DOHH2 (cell line): ENCODE measurements at regions not wholly inside any gene's neighbourhood (a gene's known extent, or its start where the extent isn't known, plus 50 kb on each side); places are given as distances from the start of the nearest gene placed in this dataset.

Source experiments
- H3F3A ChIP-seq: fragments of 200-600 bp; sonication (generic), shearing (Covaris generic); 2 replicates; pipeline ENCODE4 v1.6.0; 2016; ENCODE audit warnings: antibody characterized with exemption, mild to moderate bottlenecking; ENCODE audit not compliant: control insufficient read depth, insufficient read depth
- H3K27ac ChIP-seq: fragments of 200-600 bp; sonication (generic); 2 replicates; pipeline ENCODE4 v1.5.1; 2014; ENCODE audit warnings: low read depth, mild to moderate bottlenecking, low read length, moderate library complexity
- H3K27me3 ChIP-seq: fragments of 200-600 bp; sonication (generic); 2 replicates; pipeline ENCODE4 v1.6.1; 2014; ENCODE audit warnings: mild to moderate bottlenecking, low read length, mixed read lengths; ENCODE audit not compliant: control insufficient read depth
- H3K36me3 ChIP-seq: fragments of 200-600 bp; sonication (generic); 2 replicates; pipeline ENCODE4 v1.6.1; 2014; ENCODE audit warnings: mild to moderate bottlenecking, low read length, moderate library complexity, mixed read lengths; ENCODE audit not compliant: control insufficient read depth
- H3K4me1 ChIP-seq: fragments of 200-600 bp; sonication (generic); 2 replicates; pipeline ENCODE4 v1.6.1; 2014; ENCODE audit warnings: mild to moderate bottlenecking, low read length, mixed read lengths; ENCODE audit not compliant: control insufficient read depth
- H3K4me2 ChIP-seq: fragments of 200-600 bp; sonication (generic); 2 replicates; pipeline ENCODE4 v1.6.0; 2014; ENCODE audit warnings: mild to moderate bottlenecking, low read length, moderate library complexity
- H3K4me3 ChIP-seq: fragments of 200-600 bp; sonication (generic); 2 replicates; pipeline ENCODE4 v1.5.1; 2014; ENCODE audit warnings: mild to moderate bottlenecking, low read length, mixed read lengths
- H3K79me2 ChIP-seq: fragments of 200-600 bp; sonication (generic); 2 replicates; pipeline ENCODE4 v1.6.1; 2014; ENCODE audit warnings: mild to moderate bottlenecking, low read length, mixed read lengths; ENCODE audit not compliant: control insufficient read depth
- H3K9me2 ChIP-seq: fragments of 200-600 bp; sonication (generic); replicated peaks from 2 replicates; pipeline ENCODE4 v1.6.1; 2014; ENCODE audit warnings: mild to moderate bottlenecking, low read length, mixed read lengths; ENCODE audit not compliant: control insufficient read depth
- H3K9me3 ChIP-seq: fragments of 200-600 bp; sonication (generic); 2 replicates; pipeline ENCODE4 v1.6.1; 2014; ENCODE audit warnings: antibody characterized with exemption, low read length, mixed read lengths; ENCODE audit not compliant: control insufficient read depth, insufficient read depth
- H4K20me1 ChIP-seq: fragments of 200-600 bp; sonication (generic); 2 replicates; pipeline ENCODE4 v1.6.0; 2014; ENCODE audit warnings: low read depth, mild to moderate bottlenecking, antibody characterized with exemption, low read length, moderate library complexity; ENCODE audit not compliant: control insufficient read depth, insufficient read depth
- CTCF ChIP-seq: fragments of 200-600 bp; sonication (generic); IDR thresholded peaks from one replicate; pipeline ENCODE4 v1.5.1; 2014; ENCODE audit warnings: antibody characterized with exemption, mild to moderate bottlenecking, low read depth, low read length; ENCODE audit not compliant: poor library complexity, severe bottlenecking
- EZH2phosphoT487 ChIP-seq: fragments of 200-600 bp; sonication (generic); IDR thresholded peaks from 2 replicates; pipeline ENCODE4 v1.6.1; 2017; ENCODE audit warnings: borderline replicate concordance, mild to moderate bottlenecking, antibody characterized with exemption, low read length, moderate library complexity, mixed read lengths

DNA sequence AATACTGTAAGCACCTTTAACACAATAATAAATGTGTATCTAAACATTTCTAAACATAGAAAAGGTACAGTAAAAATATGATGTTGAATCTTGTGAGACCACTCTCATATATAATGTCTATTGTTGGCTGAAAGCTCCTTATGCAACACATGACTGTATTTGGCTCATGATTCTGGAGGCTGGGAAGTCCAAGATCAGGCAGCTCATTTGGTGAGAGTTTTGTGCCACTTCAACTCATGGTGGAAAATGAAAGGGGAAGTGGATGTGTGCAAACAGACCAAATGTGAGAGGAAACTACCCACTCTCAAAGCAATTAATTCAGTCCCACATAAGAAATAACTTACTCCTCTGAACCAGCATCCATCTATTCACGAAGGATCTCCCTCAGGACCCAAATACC lies 257.7 kb upstream of the OPRM1 start:
- TF ChIP-seq CTCF: no peak
- TF ChIP-seq EZH2phosphoT487: no peak
- H3K27ac ChIP-seq: no peak overlapping the region
- no peaks in the 10 kb centered on the region for H3K4me1 ChIP-seq
- H3K36me3 ChIP-seq: no peaks in the 10 kb centered on the region
- no peaks in the 10 kb centered on the region for H3K9me2 ChIP-seq
- no peak overlapping the region for H3K4me2 ChIP-seq
- H4K20me1 ChIP-seq: no peaks in the 10 kb centered on the region
- no peaks in the 10 kb centered on the region for H3K79me2 ChIP-seq
- no peak overlapping the region for H3K4me3 ChIP-seq
- H3K27me3 ChIP-seq: no peaks in the 10 kb centered on the region
- H3F3A ChIP-seq: no peaks in the 10 kb centered on the region
- H3K9me3 ChIP-seq: no peaks in the 10 kb centered on the region

- Histone ChIP-seq H3K27me3 (no peaks in the 10 kb centered on the region), H3K9me2 (no peaks in the 10 kb centered on the region), H3K36me3 (no peaks in the 10 kb centered on the region), H3K4me2 (no peak overlapping the region), H3K9me3 (no peaks in the 10 kb centered on the region), H3K4me1 (no peaks in the 10 kb centered on the region), H3K4me3 (no peak overlapping the region), H4K20me1 (no peaks in the 10 kb centered on the region), H3F3A (no peaks in the 10 kb centered on the region), H3K27ac (no peak overlapping the region), H3K79me2 (no peaks in the 10 kb centered on the region)
- no peak for TF ChIP-seq EZH2phosphoT487
These were observed 259.0 kb upstream of the OPRM1 start for GRCh38 chr6:153780011-153780410.

GRCh38 chr6:153778216-153778615 lies 260.8 kb upstream of the OPRM1 start:
- Histone ChIP-seq H3K27ac (no peak overlapping the region), H3K4me3 (no peak overlapping the region), H4K20me1 (no peaks in the 10 kb centered on the region), H3K36me3 (no peaks in the 10 kb centered on the region), H3F3A (no peaks in the 10 kb centered on the region), H3K4me1 (no peaks in the 10 kb centered on the region), H3K9me2 (no peaks in the 10 kb centered on the region), H3K4me2 (no peak overlapping the region), H3K27me3 (no peaks in the 10 kb centered on the region), H3K9me3 (no peaks in the 10 kb centered on the region), H3K79me2 (no peaks in the 10 kb centered on the region)
- no peak for TF ChIP-seq CTCF
- TF ChIP-seq EZH2phosphoT487: no peak

GRCh38 chr6:153771577-153771976 lies 267.5 kb upstream of the OPRM1 start:
- no peaks in the 10 kb centered on the region for H3K36me3 ChIP-seq
- no peaks in the 10 kb centered on the region for H4K20me1 ChIP-seq
- H3K4me2 ChIP-seq: no peak overlapping the region
- H3F3A ChIP-seq: no peaks in the 10 kb centered on the region
- H3K27me3 ChIP-seq: no peaks in the 10 kb centered on the region
- no peak overlapping the region for H3K27ac ChIP-seq
- no peaks in the 10 kb centered on the region for H3K9me3 ChIP-seq
- no peaks in the 10 kb centered on the region for H3K4me1 ChIP-seq
- TF ChIP-seq EZH2phosphoT487: no peak
- TF ChIP-seq CTCF: no peak
- H3K4me3 ChIP-seq: no peak overlapping the region
- no peaks in the 10 kb centered on the region for H3K9me2 ChIP-seq
- no peaks in the 10 kb centered on the region for H3K79me2 ChIP-seq
